Transverse colon (tissue), 4 donors: ENCODE measurements at regions not wholly inside any gene's neighbourhood (a gene's known extent, or its start where the extent isn't known, plus 50 kb on each side); places are given as distances from the start of the nearest gene placed in this dataset.

Experiments used
- DNase-seq: peaks from one replicate; pipeline ENCODE4 v3.0.0-alpha.2; 2019
- H3K27ac ChIP-seq, 4 donors: fragments of 200-600 bp; sonication (generic); 2 replicates each; pipeline ENCODE4 v1.5.1; 2016 to 2018; ENCODE audit warnings: inconsistent platforms in 4 of 4
- H3K27me3 ChIP-seq: fragments of 200-600 bp; sonication (generic); 2 replicates; pipeline ENCODE4 v1.5.1; 2017; ENCODE audit warnings: inconsistent platforms
- H3K36me3 ChIP-seq, 4 donors: fragments of 200-600 bp; sonication (generic); 2 replicates each; pipeline ENCODE4 v1.5.1; 2017 to 2019; ENCODE audit warnings: inconsistent platforms in 4 of 4
- H3K4me1 ChIP-seq, 4 donors: fragments of 200-600 bp; sonication (generic); 2 replicates each; pipeline ENCODE4 v1.5.1; 2017 to 2020; ENCODE audit warnings: inconsistent platforms in 4 of 4
- H3K4me3 ChIP-seq, 4 donors: fragments of 200-600 bp; sonication (generic); 1 replicate in 1 of 4; 2 replicates in 3 of 4; pipeline versions ENCODE4 v1.5.1 to v1.6.1; 2017 to 2019; ENCODE audit warnings: inconsistent platforms in 4 of 4
- H3K9me3 ChIP-seq, 2 donors: fragments of 200-600 bp; sonication (generic); 2 replicates each; pipeline ENCODE4 v1.5.1; 2017 to 2019; ENCODE audit warnings: inconsistent platforms in 2 of 2
- EP300 ChIP-seq: sonication (generic); formaldehyde crosslinking; IDR thresholded peaks from one replicate; pipeline ENCODE4 v1.6.1; 2017; ENCODE audit warnings: antibody characterized with exemption, low read depth
- POLR2A ChIP-seq: fragments of 450-650 bp; IDR thresholded peaks from one replicate; pipeline ENCODE4 v1.6.1; 2016; ENCODE audit warnings: antibody characterized with exemption, mild to moderate bottlenecking, moderate library complexity
- POLR2AphosphoS5 ChIP-seq, 3 donors: sonication (generic); formaldehyde crosslinking; IDR thresholded peaks; one replicate each; pipeline ENCODE4 v1.6.1; 2016; ENCODE audit warnings: antibody characterized with exemption in 3 of 3
- WGBS, 2 donors: methylation state at CpG; one replicate each; pipeline ENCODE4 v1.1.5; 2018; ENCODE audit warnings: low coverage in 1 of 2; 5-methylcytosine and 5-hydroxymethylcytosine counted together
- in situ Hi-C, 4 donors: fragments of 200-750 bp; cut with MboI; loops; one replicate each; pipeline versions ENCODE4 v1.15.0 to v1.15.1; 2017; ENCODE audit warnings: low sequenced_read_pairs in 3 of 4, low pct_ligation_motif_present in 1 of 4, low pct_unique_long_range_greater_than_20kb in 1 of 4
- intact Hi-C: fragments of 100-400 bp; cut with DNase I; formaldehyde crosslinking; loops from one replicate; pipeline ENCODE4 v1.15.1; 2023; ENCODE audit warnings: low total_unique reads
- TF ChIP-seq, protein P1 (sequence below), 5 experiments: fragments of 200-600 bp in 3 of 5; fragments of 450-650 bp in 2 of 5; sonication (generic) in 3 of 5; IDR thresholded peaks; 1 replicate in 2 of 5; 2 replicates in 3 of 5; pipeline ENCODE4 v1.5.1; 2016 to 2017; ENCODE audit warnings: antibody characterized with exemption in 5 of 5, inconsistent platforms in 3 of 5, mild to moderate bottlenecking in 2 of 5, moderate library complexity in 1 of 5

DNA sequence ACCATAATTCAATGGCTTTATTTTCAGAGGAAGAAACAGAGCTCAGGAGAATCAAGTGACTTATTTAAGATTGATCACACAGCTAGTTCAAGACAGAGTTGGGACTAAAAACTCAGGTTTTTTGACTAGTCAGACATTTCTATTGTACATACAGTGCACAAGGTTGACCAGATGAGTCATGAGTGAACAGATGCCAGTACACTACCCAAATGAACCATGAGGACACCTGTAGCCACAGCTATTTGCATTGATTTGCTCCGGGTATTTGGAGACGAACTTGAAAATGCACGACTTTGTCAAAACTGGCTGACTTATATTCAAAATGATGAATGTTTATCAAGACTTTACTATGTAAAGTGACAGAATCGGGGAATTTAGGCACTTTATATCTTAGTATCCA lies 161.7 kb upstream of the ST6GALNAC5 start:
- WGBS, 2 donors: 56 to 100% methylated on average over 1 to 4 of the region's 4 CpGs
- Histone ChIP-seq H3K9me3 (no peaks in the 10 kb centered on the region), H3K4me3 (no peak overlapping the region), H3K27me3 (no peaks in the 10 kb centered on the region), H3K4me1 (no peaks in the 10 kb centered on the region), H3K36me3 (no peaks in the 10 kb centered on the region), H3K27ac (no peak overlapping the region)
- TF ChIP-seq POLR2A (no peak), EP300 (no peak), POLR2AphosphoS5 (IDR thresholded peaks at IDR 0.05) (no peak)
- TF ChIP-seq, protein P1, sequence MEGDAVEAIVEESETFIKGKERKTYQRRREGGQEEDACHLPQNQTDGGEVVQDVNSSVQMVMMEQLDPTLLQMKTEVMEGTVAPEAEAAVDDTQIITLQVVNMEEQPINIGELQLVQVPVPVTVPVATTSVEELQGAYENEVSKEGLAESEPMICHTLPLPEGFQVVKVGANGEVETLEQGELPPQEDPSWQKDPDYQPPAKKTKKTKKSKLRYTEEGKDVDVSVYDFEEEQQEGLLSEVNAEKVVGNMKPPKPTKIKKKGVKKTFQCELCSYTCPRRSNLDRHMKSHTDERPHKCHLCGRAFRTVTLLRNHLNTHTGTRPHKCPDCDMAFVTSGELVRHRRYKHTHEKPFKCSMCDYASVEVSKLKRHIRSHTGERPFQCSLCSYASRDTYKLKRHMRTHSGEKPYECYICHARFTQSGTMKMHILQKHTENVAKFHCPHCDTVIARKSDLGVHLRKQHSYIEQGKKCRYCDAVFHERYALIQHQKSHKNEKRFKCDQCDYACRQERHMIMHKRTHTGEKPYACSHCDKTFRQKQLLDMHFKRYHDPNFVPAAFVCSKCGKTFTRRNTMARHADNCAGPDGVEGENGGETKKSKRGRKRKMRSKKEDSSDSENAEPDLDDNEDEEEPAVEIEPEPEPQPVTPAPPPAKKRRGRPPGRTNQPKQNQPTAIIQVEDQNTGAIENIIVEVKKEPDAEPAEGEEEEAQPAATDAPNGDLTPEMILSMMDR (IDR thresholded peaks at IDR 0.05): no peak
- in situ Hi-C loops (no loop called here), intact Hi-C loops (no loop called here)
- no peak for DNase-seq

DNA sequence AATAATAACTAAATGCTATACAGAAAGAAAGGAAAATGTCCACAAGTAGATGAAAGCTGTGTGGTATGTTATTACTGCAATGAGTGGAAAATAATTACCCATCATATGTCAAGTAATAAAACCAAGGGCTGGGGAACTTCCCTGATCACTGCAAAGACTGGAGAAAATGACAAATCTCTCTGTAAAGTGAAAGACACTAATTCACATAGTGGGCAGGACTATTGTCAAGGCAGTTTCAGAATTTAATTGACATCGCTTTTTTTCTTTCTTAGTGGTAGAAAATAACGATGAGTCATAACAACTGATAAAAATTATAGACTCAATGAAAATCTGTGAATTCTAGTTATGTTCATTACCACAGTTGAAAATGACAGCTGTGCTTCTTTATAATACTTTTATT lies 153.7 kb upstream of the ST6GALNAC5 start:
- no peaks in the 10 kb centered on the region for H3K27me3 ChIP-seq
- intact Hi-C loops: no loop called here
- no peaks in the 10 kb centered on the region for H3K4me1 ChIP-seq
- 58 to 63% methylated on average over 2 of the region's 2 CpGs for WGBS, 2 donors
- TF ChIP-seq EP300 (no peak), POLR2AphosphoS5 (IDR thresholded peaks at IDR 0.05) (no peak), POLR2A (no peak)
- TF ChIP-seq, protein P1 (IDR thresholded peaks at IDR 0.05): no peak
- H3K27ac ChIP-seq: no peak overlapping the region
- H3K4me3 ChIP-seq: no peak overlapping the region
- H3K36me3 ChIP-seq: no peaks in the 10 kb centered on the region
- in situ Hi-C loops: no loop called here
- no peak for DNase-seq
- H3K9me3 ChIP-seq: no peaks in the 10 kb centered on the region

- no peak for DNase-seq
- no peaks in the 10 kb centered on the region for H3K27me3 ChIP-seq
- H3K9me3 ChIP-seq: no peaks in the 10 kb centered on the region
- H3K36me3 ChIP-seq: no peaks in the 10 kb centered on the region
- intact Hi-C loops (no loop called here), in situ Hi-C loops (no loop called here)
- no peaks in the 10 kb centered on the region for H3K4me1 ChIP-seq
- TF ChIP-seq POLR2AphosphoS5 (IDR thresholded peaks at IDR 0.05): no peak
- no peak for TF ChIP-seq EP300
- TF ChIP-seq, protein P1 (IDR thresholded peaks at IDR 0.05): no peak
- TF ChIP-seq POLR2A: no peak
- H3K4me3 ChIP-seq: no peak overlapping the region
- no peak overlapping the region for H3K27ac ChIP-seq
- whole genome bisulfite sequencing, 2 donors: 75% methylated on average over 1 of the region's 1 CpG
Measured at GRCh38 chr1:76715474-76715873, 151.8 kb upstream of the ST6GALNAC5 start.

DNA sequence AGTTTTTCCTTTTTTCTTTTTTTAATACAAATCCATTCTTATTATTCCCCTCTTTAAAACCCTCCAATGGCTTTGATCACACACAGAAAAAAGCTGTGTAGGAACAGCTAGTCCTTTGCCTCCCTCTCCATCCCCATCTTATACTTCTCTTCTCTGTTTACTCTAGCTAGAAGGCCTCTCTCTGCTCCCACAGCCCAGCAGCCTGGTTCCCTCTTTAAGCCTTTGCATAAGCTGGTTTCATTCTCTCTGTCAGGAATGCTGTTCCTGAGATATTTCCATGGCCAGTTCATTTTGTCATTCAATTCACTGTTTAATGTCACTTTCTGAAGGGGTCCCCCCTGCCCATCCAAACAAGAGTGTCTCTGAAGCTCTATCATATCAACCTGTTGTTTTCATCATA lies 143.3 kb upstream of the ST6GALNAC5 start:
- Histone ChIP-seq H3K4me3 (no peak overlapping the region), H3K9me3 (no peaks in the 10 kb centered on the region), H3K4me1 (no peaks in the 10 kb centered on the region), H3K36me3 (no peaks in the 10 kb centered on the region), H3K27me3 (no peaks in the 10 kb centered on the region), H3K27ac (no peak overlapping the region)
- in situ Hi-C loops (no loop called here), intact Hi-C loops (no loop called here)
- TF ChIP-seq POLR2AphosphoS5 (IDR thresholded peaks at IDR 0.05): no peak
- TF ChIP-seq EP300: no peak
- TF ChIP-seq, protein P1 (IDR thresholded peaks at IDR 0.05): no peak
- no peak for TF ChIP-seq POLR2A
- DNase-seq: no peak
